NCI-H2171 (cell line): ENCODE measurements at regions not wholly inside any gene's neighbourhood (a gene's known extent, or its start where the extent isn't known, plus 50 kb on each side); places are given as distances from the start of the nearest gene placed in this dataset.

Source experiments
- DNase-seq: peaks from one replicate; lab custom pipeline; 2025; lab: John Stamatoyannopoulos, UW

GRCh38 chr4:120431180-120431579 is 364.5 kb upstream of the MAD2L1 start:
- no peak for DNase-seq

- no peak for DNase-seq
Observed at GRCh38 chr4:120418146-120418545, 351.5 kb upstream of the MAD2L1 start.

DNA sequence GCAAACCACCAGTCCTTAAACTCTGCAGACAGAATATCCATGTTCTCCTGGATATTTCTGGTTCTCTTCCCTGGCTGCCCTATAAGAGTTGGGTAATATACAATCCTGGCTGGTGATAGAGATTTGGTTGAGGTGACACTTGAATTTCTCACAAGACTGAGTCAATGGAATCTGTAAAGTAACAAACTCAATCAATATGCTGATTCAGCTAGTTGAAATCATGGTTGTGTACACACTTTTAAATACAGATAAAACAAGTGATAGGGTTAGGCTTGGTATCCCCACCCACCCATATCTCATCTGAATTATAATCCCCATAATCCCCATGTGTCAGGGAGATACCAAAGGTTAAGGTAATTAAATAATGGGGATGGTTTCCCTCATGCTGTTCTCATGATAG is 349.2 kb upstream of the MAD2L1 start:
- DNase-seq, result no peak

GRCh38 chr4:120406960-120407359 is 340.3 kb upstream of the MAD2L1 start:
- no peak for DNase-seq

GRCh38 chr4:120403296-120403695 is 336.6 kb upstream of the MAD2L1 start:
- no peak for DNase-seq

- DNase-seq, result no peak
Observed at GRCh38 chr4:120400441-120400840, 333.8 kb upstream of the MAD2L1 start.

- no peak for DNase-seq
Observed at GRCh38 chr4:120399826-120400225, 333.2 kb upstream of the MAD2L1 start.

DNA sequence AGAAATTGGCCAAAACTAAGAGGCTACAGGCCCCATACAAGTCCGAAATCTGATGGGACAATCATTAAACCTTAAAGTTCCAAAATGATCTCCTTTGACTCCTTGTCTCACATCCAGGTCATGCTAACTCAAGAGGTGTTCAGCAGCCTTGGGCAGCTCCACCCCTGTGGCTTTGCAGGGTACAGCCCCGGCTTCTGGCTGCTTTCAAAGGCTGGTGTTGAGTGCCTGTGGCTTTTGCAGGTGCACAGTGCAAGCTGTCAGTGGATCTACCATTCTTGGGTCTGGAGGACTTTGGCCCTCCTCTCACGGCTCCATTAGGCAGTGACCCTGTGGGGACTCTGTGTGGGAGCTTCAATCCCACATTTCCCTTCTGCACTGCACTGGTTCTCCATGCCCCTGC is 329.1 kb upstream of the MAD2L1 start:
- DNase-seq, result no peak

GRCh38 chr4:120355881-120356280 is 289.2 kb upstream of the MAD2L1 start:
- DNase-seq, result no peak

DNA sequence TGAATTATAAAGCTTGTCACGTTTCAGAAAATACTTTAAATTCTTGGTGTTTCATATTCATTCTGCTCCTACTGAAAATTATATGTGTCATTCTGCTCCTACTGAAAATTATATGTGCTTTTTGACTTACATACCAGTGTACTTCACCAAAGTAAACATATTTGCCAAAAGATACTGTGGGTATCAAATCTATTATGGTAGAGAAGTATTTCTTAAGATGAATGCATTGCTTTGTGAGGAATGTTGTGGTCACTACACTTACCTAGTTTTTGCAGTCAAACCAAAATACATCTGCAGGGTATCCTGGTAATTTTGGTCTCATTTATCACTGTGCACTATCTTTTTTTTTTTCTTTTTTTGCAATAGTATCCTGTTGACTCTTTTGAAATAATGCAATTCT is 287.7 kb upstream of the MAD2L1 start:
- no peak for DNase-seq

GRCh38 chr4:120353235-120353634 is 286.6 kb upstream of the MAD2L1 start:
- no peak for DNase-seq

- no peak for DNase-seq
Observed at GRCh38 chr4:120352739-120353138, 286.1 kb upstream of the MAD2L1 start.

GRCh38 chr4:120348948-120349347 is 282.3 kb upstream of the MAD2L1 start:
- DNase-seq, result no peak

DNA sequence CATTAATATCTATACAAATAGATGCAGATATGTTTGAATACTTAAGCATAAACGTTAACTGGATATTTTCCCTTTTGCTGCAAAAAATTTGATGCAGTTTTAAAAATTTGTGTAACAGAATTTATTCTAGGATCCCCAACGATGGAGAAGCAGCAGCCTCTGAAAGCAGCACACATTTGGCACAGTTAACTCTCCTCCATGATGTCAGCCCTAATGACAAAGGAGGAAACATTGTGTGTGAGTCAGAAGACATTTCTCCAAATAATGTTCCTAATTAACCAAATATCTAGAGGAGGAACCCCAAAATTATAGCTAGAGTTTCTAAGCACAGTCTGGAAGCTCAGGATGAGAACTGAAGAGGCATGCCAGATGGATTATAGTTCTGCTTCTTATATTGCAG is 281.9 kb upstream of the MAD2L1 start:
- no peak for DNase-seq

GRCh38 chr4:120331486-120332370 is 265.1 kb upstream of the MAD2L1 start:
- no peak for DNase-seq

DNA sequence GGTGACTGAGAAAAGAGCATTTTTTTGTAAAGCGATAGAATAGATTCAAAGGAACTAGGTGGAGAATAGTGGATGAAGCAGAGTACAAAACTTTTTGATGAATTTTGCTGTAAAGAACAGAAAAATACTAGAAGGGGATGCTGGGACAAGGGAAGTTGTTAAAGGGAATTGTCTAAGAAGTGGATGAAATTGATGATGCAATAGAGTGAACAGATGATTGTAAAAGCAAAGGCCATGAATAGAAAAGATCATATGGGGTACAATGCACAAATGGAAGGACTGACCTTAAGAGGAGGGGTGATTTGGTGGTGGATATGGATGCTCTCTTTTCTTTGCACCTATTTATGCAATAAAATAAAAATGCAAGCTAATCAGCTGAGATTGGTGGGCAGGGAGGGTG is 262.7 kb upstream of the MAD2L1 start:
- no peak for DNase-seq

DNA sequence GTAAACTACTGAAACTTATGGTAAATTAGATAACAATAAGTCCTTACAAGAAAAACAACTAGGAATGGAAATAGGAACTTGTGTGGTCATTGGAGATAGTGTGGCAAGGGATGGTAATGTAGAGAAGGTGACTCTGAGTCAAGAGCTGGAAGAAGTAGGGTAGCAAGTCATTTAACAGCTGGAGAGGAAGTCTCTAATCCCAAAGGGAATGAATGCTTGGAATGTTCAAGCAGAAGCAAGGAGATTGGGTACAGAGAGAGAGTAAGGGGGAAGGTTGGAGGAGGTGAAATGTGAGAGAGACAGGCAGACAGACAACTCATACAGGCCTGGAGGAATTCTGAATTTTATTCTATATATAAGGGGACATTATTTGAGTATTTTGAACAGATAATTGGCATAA is 260.6 kb upstream of the MAD2L1 start:
- no peak for DNase-seq

GRCh38 chr4:120319046-120319767 is 252.6 kb upstream of the MAD2L1 start:
- no peak for DNase-seq

DNA sequence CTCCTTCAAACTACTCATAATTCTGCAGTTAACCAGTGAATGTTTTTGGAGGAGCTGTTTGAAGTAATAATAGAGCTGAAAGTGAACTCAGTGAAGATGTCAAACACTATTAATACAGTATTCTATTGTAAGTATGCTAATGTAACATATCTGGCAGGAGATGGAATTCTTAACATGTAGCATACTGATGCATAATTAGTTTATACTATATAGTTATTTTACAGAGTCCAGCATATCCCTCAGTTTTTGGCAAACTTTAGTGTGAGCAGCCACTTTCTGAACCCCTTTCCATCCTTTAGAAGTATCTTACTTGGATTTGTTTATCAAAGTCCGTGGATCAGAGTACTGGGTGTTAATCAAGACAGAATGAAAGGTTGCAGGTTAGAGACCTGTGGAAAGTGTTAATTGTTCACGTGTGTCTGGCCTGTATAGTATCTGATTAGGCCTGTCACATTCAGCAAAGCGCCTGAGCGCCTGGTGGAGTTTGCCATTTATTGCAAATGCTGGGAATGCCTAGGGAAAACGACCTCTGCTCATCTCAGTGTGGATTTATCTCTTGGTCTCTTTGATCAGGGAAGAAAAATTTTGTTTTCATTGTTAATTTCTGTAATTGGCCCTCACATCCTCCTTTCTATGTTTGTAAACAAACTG is 251.7 kb upstream of the MAD2L1 start:
- DNase-seq, result no peak

DNA sequence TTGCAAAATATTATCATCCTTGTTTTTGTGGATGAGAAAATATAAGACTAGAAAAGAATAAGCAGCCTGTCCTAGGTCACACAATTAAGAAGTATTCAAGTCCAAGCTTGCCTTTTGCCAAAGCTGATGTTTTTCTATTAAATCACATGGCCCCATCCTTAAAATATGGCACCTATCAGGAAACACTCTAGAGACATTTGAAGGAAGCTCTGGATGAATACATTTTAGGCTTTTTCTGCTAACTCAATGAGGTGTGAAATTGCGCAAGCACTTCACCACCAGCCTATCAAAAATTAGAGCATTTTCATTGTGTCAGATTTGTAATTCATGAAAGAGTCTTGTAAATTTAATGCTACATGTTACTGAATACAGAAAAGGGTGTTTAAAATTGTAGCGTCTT is 251.1 kb upstream of the MAD2L1 start:
- peak; percentile 0 for DNase-seq

GRCh38 chr4:120316416-120316815 is 249.8 kb upstream of the MAD2L1 start:
- DNase-seq, result no peak

DNA sequence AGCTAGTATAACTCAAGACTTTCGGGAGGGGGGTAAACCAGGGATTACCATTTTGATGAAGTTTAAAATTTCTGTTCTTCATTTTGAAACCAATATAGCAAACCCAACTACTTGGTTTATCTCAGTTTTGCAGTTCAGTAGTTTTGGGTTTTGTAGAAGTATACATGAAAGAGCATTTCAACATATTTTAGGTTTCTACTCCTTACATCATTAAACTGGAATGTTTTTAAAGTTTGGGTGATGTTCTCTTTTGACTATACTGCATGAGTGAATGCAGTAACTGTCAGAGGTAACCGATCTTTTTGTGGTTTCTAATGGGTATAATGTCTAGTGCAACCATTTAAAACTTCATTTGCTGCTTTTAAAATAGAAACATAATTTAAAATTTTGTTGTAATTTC is 248.3 kb upstream of the MAD2L1 start:
- DNase-seq, result no peak

GRCh38 chr4:120304801-120305200 is 238.2 kb upstream of the MAD2L1 start:
- no peak for DNase-seq
